ENCODE measurements at regions not wholly inside any gene's neighbourhood (a gene's known extent, or its start where the extent isn't known, plus 50 kb on each side); places are given as distances from the start of the nearest gene placed in this dataset.

GRCh38 chr7:84364708-84365107 is 170.1 kb upstream of the SEMA3A start:
- Histone ChIP-seq H3K4me3 (no peak overlapping the region), H3K27ac (no peak overlapping the region)
- DNase-seq (ENCODE audit: low spot score) = no peak

GRCh38 chr7:84363741-84364140 is 169.2 kb upstream of the SEMA3A start:
- DNase-seq (ENCODE audit: low spot score) = no peak
- no peak for TF ChIP-seq CTCF (IDR thresholded peaks at IDR 0.05)
- Histone ChIP-seq H3K4me3 (no peak overlapping the region), H3K27ac (no peak overlapping the region)

More at GRCh38 chr7:84364708-84365107, 170.1 kb upstream of the SEMA3A start:
- TF ChIP-seq CTCF (IDR thresholded peaks at IDR 0.05) = no peak

- DNase-seq (ENCODE audit: low spot score) = no peak
- Histone ChIP-seq H3K27ac (no peak overlapping the region), H3K4me3 (no peak overlapping the region)
- no peak for TF ChIP-seq CTCF (IDR thresholded peaks at IDR 0.05)
Observed at GRCh38 chr7:84362828-84363227, 168.2 kb upstream of the SEMA3A start.

- no peak overlapping the region for H3K27ac ChIP-seq
- DNase-seq (ENCODE audit: low spot score) = no peak
- H3K4me3 ChIP-seq = no peak overlapping the region
- TF ChIP-seq CTCF (IDR thresholded peaks at IDR 0.05) = no peak
Observed at GRCh38 chr7:84362360-84362759, 167.8 kb upstream of the SEMA3A start.

GRCh38 chr7:84354866-84355265 is 160.3 kb upstream of the SEMA3A start:
- no peak for TF ChIP-seq CTCF (IDR thresholded peaks at IDR 0.05)
- H3K27ac ChIP-seq = no peak overlapping the region
- DNase-seq (ENCODE audit: low spot score) = no peak
- H3K4me3 ChIP-seq = no peak overlapping the region

GRCh38 chr7:84354030-84354429 is 159.4 kb upstream of the SEMA3A start:
- Histone ChIP-seq H3K27ac (no peak overlapping the region), H3K4me3 (no peak overlapping the region)
- no peak for DNase-seq (ENCODE audit: low spot score)
- no peak for TF ChIP-seq CTCF (IDR thresholded peaks at IDR 0.05)

- no peak for DNase-seq (ENCODE audit: low spot score)
- no peak overlapping the region for H3K27ac ChIP-seq
Observed at GRCh38 chr7:84339306-84339705, 144.7 kb upstream of the SEMA3A start.

More at GRCh38 chr7:84339306-84339705, 144.7 kb upstream of the SEMA3A start:
- H3K4me3 ChIP-seq = no peak overlapping the region
- no peak for TF ChIP-seq CTCF (IDR thresholded peaks at IDR 0.05)
